K562 (cell line): ENCODE measurements at regions not wholly inside any gene's neighbourhood (a gene's known extent, or its start where the extent isn't known, plus 50 kb on each side); places are given as distances from the start of the nearest gene placed in this dataset.
A peak's percentile ranks its signal among the peaks of the same experiment; 100 is the strongest.

Experiments used
- ARID1B ChIP-seq: fragments of 450-650 bp; IDR thresholded peaks from 2 replicates; pipeline ENCODE4 v1.6.1; 2016; ENCODE audit warnings: antibody characterized with exemption, mild to moderate bottlenecking, inconsistent platforms
- CBFA2T2 ChIP-seq: fragments of 450-650 bp; conservative IDR thresholded peaks from 2 replicates; pipeline ENCODE4 v1.6.1; 2017; ENCODE audit warnings: mild to moderate bottlenecking
- CCNT2 ChIP-seq: IDR thresholded peaks from 2 replicates; pipeline ENCODE4 v1.6.1; 2011; ENCODE audit warnings: borderline replicate concordance, low read depth, mild to moderate bottlenecking, moderate library complexity, mixed read lengths, low read length; ENCODE audit not compliant: insufficient read length; ENCODE audit errors: extremely low read depth
- CXXC5 ChIP-seq: fragments of 250-450 bp; sonication (Bioruptor Pico); IDR thresholded peaks from 2 replicates; pipeline ENCODE4 v1.8.0; 2022; ENCODE audit warnings: inconsistent platforms, mild to moderate bottlenecking, moderate library complexity
- FOXA3 ChIP-seq, 2 experiments: fragments of 450-650 bp in 1 of 2; sonication (generic) in 1 of 2; formaldehyde crosslinking; IDR thresholded peaks in 1 of 2; conservative IDR thresholded peaks in 1 of 2; 2 replicates each; pipeline versions ENCODE4 v1.4.0 to v1.8.0; 2020 to 2022; ENCODE audit warnings: mild to moderate bottlenecking in 2 of 2, missing genetic modification reagents in 1 of 2
- ILF3 ChIP-seq: fragments of 450-650 bp; IDR thresholded peaks from 2 replicates; pipeline ENCODE4 v1.6.1; 2018; ENCODE audit warnings: antibody characterized with exemption, mild to moderate bottlenecking, moderate library complexity, borderline replicate concordance
- MEIS2 ChIP-seq: fragments of 450-650 bp; IDR thresholded peaks from 2 replicates; pipeline ENCODE4 v1.6.1; 2014; ENCODE audit warnings: mild to moderate bottlenecking; ENCODE audit not compliant: partially characterized antibody
- MTA2 ChIP-seq: fragments of 450-650 bp; IDR thresholded peaks from 2 replicates; pipeline ENCODE4 v1.6.1; 2016; ENCODE audit warnings: low read depth
- RAD21 ChIP-seq, 2 experiments: fragments of 250-450 bp in 1 of 2; fragments of 450-650 bp in 1 of 2; sonication (Bioruptor Pico) in 1 of 2; formaldehyde crosslinking in 1 of 2; IDR thresholded peaks in 1 of 2; conservative IDR thresholded peaks in 1 of 2; 2 replicates each; pipeline versions ENCODE4 v1.4.0 to v1.8.0; 2020 to 2022; ENCODE audit warnings: mild to moderate bottlenecking in 2 of 2, moderate library complexity in 1 of 2
- TAL1 ChIP-seq: fragments of 450-650 bp; IDR thresholded peaks from 2 replicates; pipeline ENCODE4 v1.6.1; 2016; ENCODE audit warnings: mild to moderate bottlenecking
- TCF3 ChIP-seq: sonication (generic); formaldehyde crosslinking; IDR thresholded peaks from 2 replicates; pipeline ENCODE4 v1.4.0; 2020; ENCODE audit warnings: mild to moderate bottlenecking, missing genetic modification reagents
- TEAD4 ChIP-seq, 2 experiments: sonication (generic) in 1 of 2; formaldehyde crosslinking in 1 of 2; IDR thresholded peaks; 2 replicates each; pipeline versions ENCODE4 v1.6.1 to v1.8.0; 2012 to 2022; ENCODE audit warnings: borderline replicate concordance in 1 of 2, inconsistent platforms in 1 of 2, low read length in 1 of 2, mild to moderate bottlenecking in 1 of 2, missing genetic modification reagents in 1 of 2
- ZNF121 ChIP-seq: sonication (generic); formaldehyde crosslinking; conservative IDR thresholded peaks from 2 replicates; pipeline ENCODE4 v1.8.0; 2022; ENCODE audit warnings: missing genetic modification reagents
- ZNF143 ChIP-seq: sonication (generic); formaldehyde crosslinking; IDR thresholded peaks from 2 replicates; pipeline ENCODE4 v1.9.0; 2022; ENCODE audit warnings: mild to moderate bottlenecking, missing genetic modification reagents
- TF ChIP-seq, protein P1 (sequence below), 2 experiments: IDR thresholded peaks in 1 of 2; conservative IDR thresholded peaks in 1 of 2; 2 replicates each; pipeline ENCODE4 v1.6.1; 2016; ENCODE audit warnings: low read depth in 2 of 2, mild to moderate bottlenecking in 1 of 2, missing compliant biosample characterization in 1 of 2, missing genetic modification characterization in 1 of 2, moderate library complexity in 1 of 2
- TF ChIP-seq, protein P2 (sequence below): fragments of 450-650 bp; formaldehyde crosslinking; IDR thresholded peaks from 2 replicates; pipeline ENCODE4 v1.4.0; 2022; ENCODE audit warnings: missing genetic modification characterization

DNA sequence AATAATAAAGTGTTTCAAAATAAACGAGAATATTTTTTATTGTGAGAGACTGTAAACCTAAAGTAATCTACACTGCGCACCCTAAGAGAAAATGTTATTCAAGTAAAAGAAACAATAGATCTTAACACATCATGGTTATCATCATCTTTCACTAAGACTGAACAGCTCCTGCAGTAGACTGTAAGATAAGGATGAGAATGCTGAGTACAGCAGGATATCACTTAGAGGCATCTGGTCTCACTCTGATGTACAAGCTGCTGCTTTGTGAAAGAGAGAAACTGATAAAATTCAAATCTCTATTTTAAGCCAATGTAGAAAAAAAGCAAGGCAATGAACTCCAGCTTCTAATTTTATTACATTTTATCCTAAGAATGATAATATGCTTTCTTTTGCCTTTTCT, 261.7 kb upstream of the HTR2A start (continued):
- TF ChIP-seq, protein P1, sequence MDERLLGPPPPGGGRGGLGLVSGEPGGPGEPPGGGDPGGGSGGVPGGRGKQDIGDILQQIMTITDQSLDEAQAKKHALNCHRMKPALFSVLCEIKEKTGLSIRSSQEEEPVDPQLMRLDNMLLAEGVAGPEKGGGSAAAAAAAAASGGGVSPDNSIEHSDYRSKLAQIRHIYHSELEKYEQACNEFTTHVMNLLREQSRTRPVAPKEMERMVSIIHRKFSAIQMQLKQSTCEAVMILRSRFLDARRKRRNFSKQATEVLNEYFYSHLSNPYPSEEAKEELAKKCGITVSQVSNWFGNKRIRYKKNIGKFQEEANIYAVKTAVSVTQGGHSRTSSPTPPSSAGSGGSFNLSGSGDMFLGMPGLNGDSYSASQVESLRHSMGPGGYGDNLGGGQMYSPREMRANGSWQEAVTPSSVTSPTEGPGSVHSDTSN (CRISPR knock-in tag; IDR thresholded peaks at IDR 0.05; ENCODE audit: low read depth), result no peak
- TF ChIP-seq, protein P1 (tag; conservative IDR thresholded peaks at IDR 0.05; ENCODE audit: low read depth), result 0 out of 2 replicates have a peak, but pooled peaks have one; percentile 24
- TF ChIP-seq ZNF143 (CRISPR knock-in tag), result no peak
- TF ChIP-seq TCF3, result peak; percentile 51
- TF ChIP-seq, protein P2, sequence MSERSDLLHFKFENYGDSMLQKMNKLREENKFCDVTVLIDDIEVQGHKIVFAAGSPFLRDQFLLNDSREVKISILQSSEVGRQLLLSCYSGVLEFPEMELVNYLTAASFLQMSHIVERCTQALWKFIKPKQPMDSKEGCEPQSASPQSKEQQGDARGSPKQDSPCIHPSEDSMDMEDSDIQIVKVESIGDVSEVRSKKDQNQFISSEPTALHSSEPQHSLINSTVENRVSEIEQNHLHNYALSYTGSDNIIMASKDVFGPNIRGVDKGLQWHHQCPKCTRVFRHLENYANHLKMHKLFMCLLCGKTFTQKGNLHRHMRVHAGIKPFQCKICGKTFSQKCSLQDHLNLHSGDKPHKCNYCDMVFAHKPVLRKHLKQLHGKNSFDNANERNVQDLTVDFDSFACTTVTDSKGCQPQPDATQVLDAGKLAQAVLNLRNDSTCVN (CRISPR knock-in tag), result no peak
- peak; percentile 71 for TF ChIP-seq TAL1
- TF ChIP-seq ZNF121, result no peak
- TF ChIP-seq MTA2, result peak; percentile 59; the same call in 1 of the 2 replicates
- peak; percentile 41 for TF ChIP-seq MEIS2
- TF ChIP-seq FOXA3 (CRISPR knock-in tag; conservative IDR thresholded peaks at IDR 0.05 in 1 of 2, IDR thresholded peaks at IDR 0.05 in 1 of 2), result no peak
- peak; percentile 71 for TF ChIP-seq ARID1B
- peak; percentile 79 for TF ChIP-seq TEAD4 (IDR thresholded peaks at IDR 0.05; ENCODE audit: low read length)
- TF ChIP-seq TEAD4 (CRISPR knock-in tag; IDR thresholded peaks at IDR 0.05; ENCODE audit: borderline replicate concordance), result no peak
- no peak for TF ChIP-seq CXXC5 (CRISPR knock-in tag)
- TF ChIP-seq CBFA2T2, result peak; percentile 70
- TF ChIP-seq CCNT2, result peak; percentile 33
- peak in 1 of 2 experiments; percentile 11; a peak in 1 of 4 replicates for TF ChIP-seq RAD21 (CRISPR knock-in tag; conservative IDR thresholded peaks at IDR 0.05 in 1 of 2, IDR thresholded peaks at IDR 0.05 in 1 of 2)
- no peak for TF ChIP-seq ILF3
